KMS-11 (cell line): ENCODE measurements at regions not wholly inside any gene's neighbourhood (a gene's known extent, or its start where the extent isn't known, plus 50 kb on each side); places are given as distances from the start of the nearest gene placed in this dataset.

ENCODE experiments used
- H2AFZ ChIP-seq: fragments of 200-600 bp; sonication (generic); 2 replicates; pipeline ENCODE4 v1.6.1; 2016; ENCODE audit warnings: antibody characterized with exemption, mixed run types, low read depth
- H3K27ac ChIP-seq: fragments of 200-600 bp; sonication (generic); 2 replicates; pipeline ENCODE4 v1.6.1; 2016; ENCODE audit warnings: mild to moderate bottlenecking, mixed run types
- H3K27me3 ChIP-seq: fragments of 200-600 bp; sonication (generic); 2 replicates; pipeline ENCODE4 v1.6.1; 2017; ENCODE audit warnings: mild to moderate bottlenecking, low read depth, mixed run types, moderate library complexity; ENCODE audit not compliant: insufficient read depth
- H3K36me3 ChIP-seq: fragments of 200-600 bp; sonication (generic); 2 replicates; pipeline ENCODE4 v1.6.1; 2017; ENCODE audit warnings: mild to moderate bottlenecking, mixed run types; ENCODE audit not compliant: insufficient read depth
- H3K4me1 ChIP-seq: fragments of 200-600 bp; sonication (generic); 2 replicates; pipeline ENCODE4 v1.6.1; 2016; ENCODE audit warnings: mild to moderate bottlenecking, low read depth, mixed run types; ENCODE audit not compliant: poor library complexity, severe bottlenecking
- H3K4me2 ChIP-seq: fragments of 200-600 bp; sonication (generic); 2 replicates; pipeline ENCODE4 v1.7.0; 2016; ENCODE audit warnings: mild to moderate bottlenecking, mixed run types
- H3K4me3 ChIP-seq: fragments of 200-600 bp; sonication (generic); IDR thresholded peaks from 2 replicates; pipeline ENCODE4 v1.6.1; 2017; ENCODE audit warnings: low read depth, low read length, mixed read lengths; ENCODE audit not compliant: insufficient read depth
- H3K79me2 ChIP-seq: fragments of 200-600 bp; sonication (generic); 2 replicates; pipeline ENCODE4 v1.6.1; 2016; ENCODE audit warnings: low read depth, mixed run types; ENCODE audit not compliant: insufficient read depth
- H3K9ac ChIP-seq: fragments of 200-600 bp; sonication (generic); 2 replicates; pipeline ENCODE4 v1.6.1; 2016; ENCODE audit warnings: mild to moderate bottlenecking, mixed run types
- H4K20me1 ChIP-seq: fragments of 200-600 bp; sonication (generic); 2 replicates; pipeline ENCODE4 v1.6.1; 2016; ENCODE audit warnings: mild to moderate bottlenecking, mixed run types; ENCODE audit not compliant: insufficient read depth
- TF ChIP-seq, protein P1 (sequence below): fragments of 200-600 bp; sonication (generic); conservative IDR thresholded peaks from 2 replicates; pipeline ENCODE4 v1.6.1; 2017; ENCODE audit warnings: low read depth, mild to moderate bottlenecking, antibody characterized with exemption, low read length, moderate library complexity, mixed read lengths

DNA sequence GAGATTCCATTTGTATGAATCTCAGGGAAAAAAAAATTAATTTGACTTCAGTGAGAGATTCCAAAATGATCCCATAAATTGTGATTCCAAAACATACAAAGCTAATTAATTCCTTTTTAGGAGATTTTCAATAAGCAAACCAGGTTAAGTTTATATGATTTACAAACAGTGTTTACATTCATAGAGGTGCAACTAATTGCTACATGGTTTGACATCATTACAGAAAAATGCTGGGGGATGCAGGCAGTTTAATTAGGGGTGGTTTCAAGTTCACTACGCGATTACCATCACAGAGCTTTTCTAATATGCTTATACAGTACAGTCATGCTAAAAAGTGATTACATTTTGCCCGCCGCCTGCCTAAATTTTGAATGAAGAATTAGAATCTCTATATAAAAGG is 143.2 kb upstream of the MGMT start:
- H3K4me3 ChIP-seq: no peak overlapping the region
- no peak overlapping the region for H3K4me2 ChIP-seq
- H3K27ac ChIP-seq: no peak overlapping the region
- TF ChIP-seq, protein P1, sequence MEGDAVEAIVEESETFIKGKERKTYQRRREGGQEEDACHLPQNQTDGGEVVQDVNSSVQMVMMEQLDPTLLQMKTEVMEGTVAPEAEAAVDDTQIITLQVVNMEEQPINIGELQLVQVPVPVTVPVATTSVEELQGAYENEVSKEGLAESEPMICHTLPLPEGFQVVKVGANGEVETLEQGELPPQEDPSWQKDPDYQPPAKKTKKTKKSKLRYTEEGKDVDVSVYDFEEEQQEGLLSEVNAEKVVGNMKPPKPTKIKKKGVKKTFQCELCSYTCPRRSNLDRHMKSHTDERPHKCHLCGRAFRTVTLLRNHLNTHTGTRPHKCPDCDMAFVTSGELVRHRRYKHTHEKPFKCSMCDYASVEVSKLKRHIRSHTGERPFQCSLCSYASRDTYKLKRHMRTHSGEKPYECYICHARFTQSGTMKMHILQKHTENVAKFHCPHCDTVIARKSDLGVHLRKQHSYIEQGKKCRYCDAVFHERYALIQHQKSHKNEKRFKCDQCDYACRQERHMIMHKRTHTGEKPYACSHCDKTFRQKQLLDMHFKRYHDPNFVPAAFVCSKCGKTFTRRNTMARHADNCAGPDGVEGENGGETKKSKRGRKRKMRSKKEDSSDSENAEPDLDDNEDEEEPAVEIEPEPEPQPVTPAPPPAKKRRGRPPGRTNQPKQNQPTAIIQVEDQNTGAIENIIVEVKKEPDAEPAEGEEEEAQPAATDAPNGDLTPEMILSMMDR: no peak
- no peaks in the 10 kb centered on the region for H3K36me3 ChIP-seq
- H3K4me1 ChIP-seq: no peaks in the 10 kb centered on the region
- H3K27me3 ChIP-seq: no peaks in the 10 kb centered on the region
- no peaks in the 10 kb centered on the region for H4K20me1 ChIP-seq
- H3K79me2 ChIP-seq: no peaks in the 10 kb centered on the region
- no peak overlapping the region for H2AFZ ChIP-seq
- no peak overlapping the region for H3K9ac ChIP-seq

DNA sequence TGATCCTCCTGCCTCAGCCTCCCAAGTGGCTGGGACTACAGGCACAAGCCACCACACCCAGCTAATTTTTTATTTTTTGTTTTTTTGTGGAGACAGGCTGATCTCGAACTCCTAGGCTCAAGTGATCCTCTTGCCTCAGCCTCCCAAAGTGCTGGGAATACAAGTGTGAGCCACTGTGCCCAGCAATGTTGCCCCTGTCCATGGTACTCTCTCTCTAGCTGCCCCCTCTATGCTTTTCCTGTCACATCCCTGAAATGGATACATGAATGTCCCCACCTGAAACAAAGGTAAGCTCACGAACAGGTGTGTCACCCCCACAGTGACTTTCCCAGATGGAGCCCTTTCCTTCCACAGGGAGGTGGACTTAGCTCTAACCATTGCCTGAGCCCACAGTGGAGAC is 141.1 kb upstream of the MGMT start:
- H3K9ac ChIP-seq: no peak overlapping the region
- H3K79me2 ChIP-seq: no peaks in the 10 kb centered on the region
- H2AFZ ChIP-seq: no peak overlapping the region
- H3K27ac ChIP-seq: no peak overlapping the region
- H3K4me1 ChIP-seq: no peaks in the 10 kb centered on the region
- no peaks in the 10 kb centered on the region for H3K36me3 ChIP-seq
- no peaks in the 10 kb centered on the region for H3K27me3 ChIP-seq
- H3K4me2 ChIP-seq: no peak overlapping the region
- H3K4me3 ChIP-seq: no peak overlapping the region
- TF ChIP-seq, protein P1: no peak
- no peaks in the 10 kb centered on the region for H4K20me1 ChIP-seq

DNA sequence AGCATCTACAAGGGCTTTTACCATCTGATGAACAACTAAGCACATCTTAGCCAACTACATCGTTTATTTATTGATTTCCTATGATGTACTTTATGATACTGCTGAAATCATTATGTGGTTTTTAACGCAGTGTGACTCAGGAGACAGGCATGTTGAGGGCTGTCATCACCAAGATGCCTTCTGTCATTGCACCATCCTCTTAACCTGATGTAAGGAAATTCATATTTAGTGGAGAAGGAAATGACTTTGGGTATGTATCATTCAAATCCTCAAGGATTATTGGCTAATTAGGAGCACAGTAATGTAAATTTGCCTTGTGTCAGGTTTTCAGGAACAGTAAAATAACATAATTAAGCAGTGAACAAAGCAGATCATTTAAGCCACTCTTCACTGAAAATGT is 138.5 kb upstream of the MGMT start:
- Histone ChIP-seq H2AFZ (no peak overlapping the region), H3K4me3 (no peak overlapping the region), H4K20me1 (no peaks in the 10 kb centered on the region), H3K27me3 (no peaks in the 10 kb centered on the region), H3K4me1 (no peaks in the 10 kb centered on the region), H3K36me3 (no peaks in the 10 kb centered on the region), H3K9ac (no peak overlapping the region), H3K79me2 (no peaks in the 10 kb centered on the region), H3K4me2 (no peak overlapping the region), H3K27ac (no peak overlapping the region)
- TF ChIP-seq, protein P1: no peak

GRCh38 chr10:129329385-129330055 is 137.5 kb upstream of the MGMT start:
- H4K20me1 ChIP-seq: no peaks in the 10 kb centered on the region
- H2AFZ ChIP-seq: no peak overlapping the region
- H3K27ac ChIP-seq: no peak overlapping the region
- H3K9ac ChIP-seq: no peak overlapping the region
- H3K4me1 ChIP-seq: no peaks in the 10 kb centered on the region
- no peaks in the 10 kb centered on the region for H3K79me2 ChIP-seq
- no peaks in the 10 kb centered on the region for H3K27me3 ChIP-seq
- H3K4me3 ChIP-seq: no peak overlapping the region
- H3K4me2 ChIP-seq: no peak overlapping the region
- TF ChIP-seq, protein P1: no peak
- no peaks in the 10 kb centered on the region for H3K36me3 ChIP-seq
